HG03095 (cell line): ENCODE measurements at regions not wholly inside any gene's neighbourhood (a gene's known extent, or its start where the extent isn't known, plus 50 kb on each side); places are given as distances from the start of the nearest gene placed in this dataset.
A peak's percentile ranks its signal among the peaks of the same experiment; 100 is the strongest.

ENCODE experiments used
- ATAC-seq: cut with Tn5 transposase; IDR thresholded peaks from one replicate; pipeline ENCODE4 v1.9.1; 2021; ENCODE audit warnings: moderate library complexity; ENCODE audit not compliant: unreplicated experiment

GRCh38 chr5:82855893-82856550 is 221.2 kb downstream of the TMEM167A start:
- no peak for ATAC-seq

- no peak for ATAC-seq
Observed at GRCh38 chr5:82854956-82855355, 222.2 kb downstream of the TMEM167A start.

- ATAC-seq, result no peak
Observed at GRCh38 chr5:82851471-82851870, 225.7 kb downstream of the TMEM167A start.

- ATAC-seq, result no peak
Observed at GRCh38 chr5:82850393-82850792, 226.8 kb downstream of the TMEM167A start.

GRCh38 chr5:82849885-82850284 is 227.3 kb downstream of the TMEM167A start:
- no peak for ATAC-seq

GRCh38 chr5:82847562-82847961 is 229.6 kb downstream of the TMEM167A start:
- no peak for ATAC-seq

DNA sequence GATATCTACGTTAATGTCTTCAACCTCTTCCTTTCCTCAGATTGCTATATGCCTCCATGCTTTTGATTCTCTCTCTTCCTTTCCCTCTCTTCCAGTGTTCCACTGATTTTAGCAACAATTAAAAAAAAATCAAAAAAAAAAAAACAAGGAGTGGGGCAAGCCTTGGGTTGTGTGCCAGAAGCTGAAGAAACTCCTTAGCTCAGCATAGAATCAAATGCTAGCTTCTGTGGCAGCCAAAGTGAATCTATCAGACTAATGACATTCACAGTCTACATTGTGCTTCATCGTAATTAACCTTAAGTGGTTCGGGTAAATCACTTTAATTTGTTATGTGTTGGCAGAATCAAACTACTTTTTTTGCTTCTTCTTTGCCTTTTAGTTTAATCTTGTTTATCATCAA is 237.3 kb downstream of the TMEM167A start:
- no peak for ATAC-seq

- ATAC-seq, result no peak
Observed at GRCh38 chr5:82835488-82835887, 241.7 kb downstream of the TMEM167A start.

DNA sequence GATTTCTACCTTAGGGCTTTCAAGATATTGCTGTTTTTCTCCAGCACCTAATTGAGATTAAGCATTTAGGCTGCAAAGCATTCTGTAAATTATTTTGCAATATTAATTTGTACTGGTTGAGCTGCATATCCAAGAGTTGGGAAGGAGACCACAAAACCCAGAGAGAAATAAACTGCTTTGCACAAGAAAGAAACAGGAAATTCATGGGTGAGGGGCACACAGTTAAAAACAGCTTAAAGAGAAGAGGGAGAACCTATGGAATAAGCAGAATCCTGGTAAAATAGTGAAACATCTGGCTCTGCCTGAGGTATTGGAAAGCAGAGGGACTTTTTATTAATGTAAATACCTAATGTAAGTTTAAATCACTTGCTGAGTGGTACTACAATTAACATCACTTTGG is 243.0 kb downstream of the TMEM167A start:
- no peak for ATAC-seq

- ATAC-seq, result no peak
Observed at GRCh38 chr5:82833277-82833676, 243.9 kb downstream of the TMEM167A start.

GRCh38 chr5:82832445-82832844 is 244.7 kb downstream of the TMEM167A start:
- no peak for ATAC-seq

DNA sequence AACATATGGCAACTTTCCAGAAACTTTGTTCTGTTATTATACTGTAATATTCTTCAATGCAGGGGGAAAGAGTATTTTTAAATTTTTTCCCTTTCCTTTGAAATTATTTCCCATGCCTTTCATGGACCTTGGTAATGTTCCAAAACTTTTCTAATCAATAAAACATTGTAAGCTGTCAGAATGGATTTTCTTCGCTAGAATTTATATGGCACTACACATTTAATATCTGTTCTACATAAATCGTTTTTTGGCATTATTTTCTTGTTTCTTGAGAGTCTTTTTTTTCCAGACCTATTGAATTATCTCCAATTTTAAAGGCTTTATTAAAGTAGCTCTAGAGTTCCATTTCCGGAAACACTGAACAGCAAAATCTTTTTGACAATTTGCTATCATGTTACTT is 249.0 kb downstream of the TMEM167A start:
- no peak for ATAC-seq

- ATAC-seq, result no peak
Observed at GRCh38 chr5:82827651-82828050, 249.5 kb downstream of the TMEM167A start.

DNA sequence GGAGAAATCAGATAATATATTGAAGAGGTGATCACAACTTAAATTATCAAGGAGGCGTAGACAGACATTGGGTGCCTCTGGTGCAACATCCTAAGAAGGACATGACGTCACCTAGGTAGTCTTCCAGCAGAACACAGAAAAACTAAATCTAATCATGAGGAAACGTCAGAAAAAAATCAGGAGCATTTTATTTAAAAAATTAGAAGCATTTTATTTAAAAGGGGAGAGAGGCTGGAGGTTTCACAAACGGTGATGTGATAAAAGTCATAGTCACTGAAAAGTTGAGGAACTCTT is 254.6 kb downstream of the TMEM167A start:
- ATAC-seq, result no peak

DNA sequence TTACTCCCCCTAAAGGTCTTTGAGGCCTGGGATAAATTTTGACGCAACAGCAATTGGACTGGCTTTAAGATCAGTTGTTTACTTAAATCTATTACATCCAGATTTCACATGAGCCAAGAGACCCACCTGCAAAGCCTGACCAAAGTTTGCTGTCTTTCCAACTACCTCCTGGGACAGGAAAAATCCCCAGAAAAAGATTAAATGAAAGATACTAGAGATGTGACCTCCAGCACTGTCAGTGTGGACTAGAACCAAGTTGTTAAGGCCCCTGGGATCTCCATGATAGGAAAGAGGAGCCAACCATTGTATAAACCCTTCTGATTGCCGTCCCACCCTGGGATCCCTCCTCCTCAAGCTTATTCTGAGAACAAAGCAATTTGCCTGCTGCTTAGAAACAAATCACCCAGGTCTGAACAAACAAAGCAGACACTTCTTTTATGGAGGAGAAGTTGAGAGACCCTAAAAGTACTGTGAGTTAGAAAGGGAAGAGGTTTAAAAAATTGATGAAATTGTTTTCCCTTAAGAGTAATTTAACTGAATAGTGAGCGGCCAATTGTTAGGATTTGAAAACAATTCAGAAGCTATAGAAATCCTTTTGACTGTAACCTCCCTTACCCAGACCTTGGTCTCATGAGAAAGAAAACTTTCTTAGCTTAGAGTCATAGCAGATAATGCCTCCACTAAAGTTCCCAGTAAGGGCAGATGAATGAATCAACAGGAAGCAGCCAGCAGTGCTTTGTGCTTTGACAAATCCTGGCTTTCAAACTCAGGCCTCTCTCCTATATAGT is 255.2 kb downstream of the TMEM167A start:
- no peak for ATAC-seq

GRCh38 chr5:82820961-82821845 is 256.0 kb downstream of the TMEM167A start:
- ATAC-seq, result peak; percentile 83

GRCh38 chr5:82820188-82820587 is 257.0 kb downstream of the TMEM167A start:
- ATAC-seq, result no peak

DNA sequence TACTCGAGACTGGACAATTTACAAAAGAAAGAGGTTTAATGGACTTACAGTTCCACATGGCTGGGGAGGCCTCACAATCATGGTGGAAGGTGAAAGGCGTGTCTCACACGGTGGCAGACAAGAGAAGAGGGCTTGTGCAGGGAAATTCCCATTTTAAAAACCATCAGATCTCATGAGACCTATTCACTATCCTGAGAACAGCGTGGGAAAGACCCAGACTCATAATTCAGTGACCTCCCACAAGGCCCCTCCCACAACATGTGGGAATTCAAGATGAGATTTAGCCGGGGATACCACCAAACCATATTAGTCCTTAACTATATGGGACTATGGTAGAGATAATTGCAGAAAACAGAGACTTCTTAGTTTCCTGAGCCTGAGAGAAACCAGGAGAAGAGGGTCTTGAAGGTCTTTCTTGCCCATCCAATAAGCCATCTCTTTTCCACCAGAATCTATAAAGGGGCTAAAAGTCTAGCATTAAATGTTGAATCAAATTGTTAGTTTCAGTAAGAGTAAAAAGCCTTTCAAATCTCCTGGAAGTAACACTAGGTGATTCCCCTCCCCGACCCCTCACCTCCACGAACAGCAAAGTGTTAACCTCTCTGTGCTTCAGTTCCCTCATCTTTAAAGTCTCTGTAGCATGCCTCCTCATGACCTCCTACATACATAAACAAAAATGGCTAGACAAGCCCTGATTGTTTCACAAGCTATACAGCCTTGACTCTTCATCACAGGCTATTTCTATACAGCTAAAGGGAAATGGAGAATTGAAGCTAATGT is 259.1 kb downstream of the TMEM167A start:
- no peak for ATAC-seq

DNA sequence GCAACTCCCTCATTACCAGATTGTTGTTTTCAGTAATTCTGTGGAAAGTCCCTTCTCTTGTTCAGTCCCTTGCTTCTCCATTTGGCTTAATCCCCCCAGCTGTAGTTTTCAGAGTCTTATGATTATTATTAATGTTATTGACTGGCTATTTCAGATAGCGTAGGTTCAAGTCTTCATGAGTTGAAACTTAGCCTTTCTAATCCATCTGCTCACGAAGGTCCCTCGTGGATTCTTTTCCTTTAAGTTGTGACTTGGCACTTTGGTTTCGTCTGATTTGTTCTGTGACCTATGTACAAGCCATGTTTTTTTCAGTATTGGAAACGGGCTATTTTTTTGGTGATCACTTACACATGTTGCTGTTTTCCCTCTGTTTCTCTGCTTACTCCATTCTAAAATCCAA is 260.3 kb downstream of the TMEM167A start:
- no peak for ATAC-seq

GRCh38 chr5:82815871-82816270 is 261.3 kb downstream of the TMEM167A start:
- ATAC-seq, result no peak

- ATAC-seq, result no peak
Observed at GRCh38 chr5:82813861-82814260, 263.3 kb downstream of the TMEM167A start.
